NCI-H526 treated with DMSO at 0.1 percent for 48 hours (cell line): ENCODE measurements at regions not wholly inside any gene's neighbourhood (a gene's known extent, or its start where the extent isn't known, plus 50 kb on each side); places are given as distances from the start of the nearest gene placed in this dataset.
"Not testable (repeated sequence)": the region's sequence is repeated elsewhere in the genome, so short reads cannot be mapped to it uniquely, and the experiment has no call there.

Source experiments
- DNase-seq: peaks from one replicate; lab custom pipeline; 2025; lab: John Stamatoyannopoulos, UW

- DNase-seq = no peak
Observed at GRCh38 chr7:156590212-156590611, 50.4 kb upstream of the RNF32 start.

GRCh38 chr7:156589808-156590207 is 50.8 kb upstream of the RNF32 start:
- no peak for DNase-seq

- DNase-seq = no peak
Observed at GRCh38 chr7:156585926-156586325, 54.6 kb upstream of the RNF32 start.

GRCh38 chr7:156585025-156585648 is 55.4 kb upstream of the RNF32 start:
- no peak for DNase-seq

- DNase-seq = no peak
Observed at GRCh38 chr7:156582591-156583123, 57.9 kb upstream of the RNF32 start.

GRCh38 chr7:156580036-156580435 is 60.5 kb upstream of the RNF32 start:
- no peak for DNase-seq

- DNase-seq = no peak
Observed at GRCh38 chr7:156579566-156579965, 61.0 kb upstream of the RNF32 start.

- DNase-seq = no peak
Observed at GRCh38 chr7:156578978-156579430, 61.6 kb upstream of the RNF32 start.

- no peak for DNase-seq
Observed at GRCh38 chr7:156578578-156578940, 62.0 kb upstream of the RNF32 start.

GRCh38 chr7:156577645-156578577 is 62.7 kb upstream of the RNF32 start:
- DNase-seq = no peak

GRCh38 chr7:156576216-156577058 is 64.1 kb upstream of the RNF32 start:
- no peak for DNase-seq

GRCh38 chr7:156568258-156568657 is 72.3 kb upstream of the RNF32 start:
- DNase-seq = no peak

GRCh38 chr7:156566812-156567549 is 73.6 kb upstream of the RNF32 start:
- no peak for DNase-seq

GRCh38 chr7:156565002-156565401 is 75.6 kb upstream of the RNF32 start:
- DNase-seq = not testable (repeated sequence)

- DNase-seq = no peak
Observed at GRCh38 chr7:156560696-156561095, 79.9 kb upstream of the RNF32 start.

GRCh38 chr7:156560075-156560474 is 80.5 kb upstream of the RNF32 start:
- no peak for DNase-seq

- no peak for DNase-seq
Observed at GRCh38 chr7:156559001-156559400, 81.6 kb upstream of the RNF32 start.

GRCh38 chr7:156558198-156558597 is 82.4 kb upstream of the RNF32 start:
- DNase-seq = no peak

GRCh38 chr7:156556083-156556482 is 84.5 kb upstream of the RNF32 start:
- DNase-seq = no peak

GRCh38 chr7:156554488-156554887 is 86.1 kb upstream of the RNF32 start:
- DNase-seq = no peak

- no peak for DNase-seq
Observed at GRCh38 chr7:156549636-156550035, 90.9 kb upstream of the RNF32 start.
